GM21515 (cell line): ENCODE measurements at regions not wholly inside any gene's neighbourhood (a gene's known extent, or its start where the extent isn't known, plus 50 kb on each side); places are given as distances from the start of the nearest gene placed in this dataset.

Source experiments
- ATAC-seq: cut with Tn5 transposase; IDR thresholded peaks from one replicate; pipeline ENCODE4 v1.9.1; 2021; ENCODE audit not compliant: unreplicated experiment

DNA sequence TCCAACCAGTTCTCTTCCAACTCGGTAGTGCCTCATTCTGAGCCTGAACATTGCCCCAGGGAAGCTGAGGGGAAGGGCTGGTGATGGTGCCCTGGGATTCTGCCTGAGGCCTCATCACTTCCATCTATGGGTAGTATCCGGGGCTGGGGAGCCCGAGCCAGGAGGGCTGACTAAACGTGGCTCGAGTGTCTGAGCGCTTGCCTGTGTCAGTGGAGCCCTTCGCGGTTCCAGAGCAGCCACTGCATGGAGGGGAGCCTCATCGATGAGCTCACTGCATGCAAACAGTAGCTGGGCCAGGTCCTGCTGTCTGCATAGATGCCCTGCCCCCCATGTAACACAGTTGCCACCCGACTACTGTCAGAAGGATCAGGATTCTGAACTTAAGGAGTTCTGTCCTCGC lies 129.3 kb downstream of the GLI2 start:
- ATAC-seq, result no peak

DNA sequence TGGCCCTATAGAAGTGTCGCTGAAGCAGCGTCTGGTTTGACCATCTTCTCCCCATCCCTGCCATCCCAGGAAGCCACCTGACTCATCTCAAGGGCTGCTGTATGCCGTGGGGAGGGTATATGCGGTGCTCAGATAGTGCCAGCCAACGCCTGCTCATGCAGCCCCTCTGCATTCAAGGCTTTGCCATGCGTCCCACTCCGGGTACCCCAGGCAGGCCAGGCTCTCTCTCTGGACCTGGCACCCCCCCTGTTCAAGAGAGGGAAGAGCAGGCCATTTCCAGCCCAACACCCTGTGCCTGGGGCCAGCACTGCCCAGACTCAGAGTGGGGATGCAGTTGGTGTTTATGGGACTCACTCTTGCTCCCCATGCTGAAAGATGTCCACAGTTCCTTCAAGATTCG lies 130.0 kb downstream of the GLI2 start:
- no peak for ATAC-seq

DNA sequence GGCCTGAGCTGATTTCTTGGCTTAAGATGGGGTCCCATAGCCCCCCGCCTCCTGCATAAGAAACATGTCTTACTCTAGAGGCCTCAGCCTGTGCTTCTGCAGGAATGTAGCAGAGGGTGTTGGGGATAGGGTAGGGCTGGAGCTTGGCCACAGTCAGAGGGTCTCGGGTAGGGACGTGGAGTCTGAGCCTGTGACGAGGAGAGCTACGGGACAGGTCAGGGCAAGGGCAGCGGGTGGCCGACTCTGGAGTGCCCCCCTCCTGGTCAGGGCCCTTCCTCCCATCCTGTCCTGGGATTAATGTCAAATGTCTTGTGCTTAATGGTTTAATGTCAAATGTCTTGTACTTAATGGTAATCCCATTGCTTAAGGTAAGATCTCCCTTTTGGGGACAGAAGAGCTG lies 130.4 kb downstream of the GLI2 start:
- no peak for ATAC-seq

DNA sequence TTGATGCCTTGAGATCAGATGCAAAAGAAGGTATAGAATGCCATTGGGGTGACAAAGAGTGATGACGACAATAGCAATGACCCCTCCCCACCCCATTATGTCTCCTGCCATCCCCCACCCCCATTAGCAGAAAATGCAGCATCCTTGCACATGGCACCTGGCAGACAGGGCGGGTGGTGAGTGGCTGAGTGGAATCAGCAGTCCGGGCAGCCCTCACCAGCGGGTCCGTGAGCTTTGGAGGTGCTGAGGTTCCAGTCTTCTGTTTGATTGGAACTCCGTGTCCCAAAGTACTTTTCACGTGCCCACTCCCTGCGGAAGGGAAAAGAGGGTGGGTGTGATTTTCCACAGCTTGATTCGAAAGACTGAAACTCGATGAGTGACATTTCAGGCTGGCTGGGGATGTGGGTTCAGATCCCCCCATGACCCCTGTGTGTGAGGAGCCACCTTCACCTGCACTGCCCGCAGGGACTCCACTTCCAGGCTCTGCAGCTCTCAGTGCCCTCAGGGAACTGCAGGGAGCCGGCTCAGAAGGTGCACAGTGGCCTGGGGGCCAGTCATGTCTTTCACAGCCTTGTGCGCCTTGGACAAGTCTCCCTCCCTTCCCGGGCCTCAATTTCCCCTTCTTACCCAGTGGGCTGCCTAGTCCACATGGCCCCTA lies 130.9 kb downstream of the GLI2 start:
- no peak for ATAC-seq

DNA sequence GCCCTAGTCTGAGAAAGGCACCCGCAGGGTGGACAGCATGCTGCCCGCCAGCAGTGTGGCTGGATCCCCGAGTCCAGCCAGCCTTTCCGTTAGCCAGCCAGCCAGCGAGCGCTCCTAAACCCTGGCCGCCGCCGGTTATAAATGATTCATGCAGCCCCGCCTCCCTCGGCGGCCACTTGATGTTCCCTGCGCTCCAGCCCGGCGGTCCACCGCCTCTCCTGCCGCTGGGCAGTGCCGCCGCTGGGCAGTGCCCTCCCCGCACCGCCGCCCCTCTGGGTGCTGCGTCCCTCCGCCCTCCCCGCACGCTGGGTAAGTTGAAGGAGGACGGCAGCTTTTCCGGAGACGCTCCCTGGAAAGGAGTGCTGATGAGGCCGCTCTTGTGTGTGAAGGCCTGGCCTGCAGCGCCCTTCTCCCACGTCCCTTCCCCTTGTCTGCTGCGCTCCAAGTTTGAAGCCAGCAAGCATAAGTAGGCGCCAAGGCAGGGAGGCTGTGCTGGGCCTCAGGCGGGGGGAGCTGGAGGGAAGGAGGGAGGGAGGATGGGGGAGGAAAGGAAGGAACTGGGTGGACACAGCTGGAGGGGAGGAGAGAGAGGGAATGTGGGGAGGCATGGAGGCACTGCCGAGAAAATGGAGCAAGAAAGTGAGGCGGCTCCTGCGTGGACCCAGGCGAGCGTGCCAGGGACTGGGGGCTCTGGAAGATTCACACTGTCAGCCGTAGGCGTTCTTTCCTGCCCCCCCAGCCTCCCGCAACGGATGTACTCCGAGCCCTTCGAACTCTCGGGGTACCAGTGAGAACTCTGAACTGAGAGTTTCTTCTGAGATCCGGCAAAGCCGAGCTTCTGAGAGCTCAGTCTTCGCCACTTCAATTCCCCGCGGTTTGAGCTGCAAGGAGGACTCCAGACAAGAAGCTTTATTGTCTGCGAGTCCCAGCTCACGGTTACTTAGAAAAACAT lies 131.9 kb downstream of the GLI2 start:
- no peak for ATAC-seq

DNA sequence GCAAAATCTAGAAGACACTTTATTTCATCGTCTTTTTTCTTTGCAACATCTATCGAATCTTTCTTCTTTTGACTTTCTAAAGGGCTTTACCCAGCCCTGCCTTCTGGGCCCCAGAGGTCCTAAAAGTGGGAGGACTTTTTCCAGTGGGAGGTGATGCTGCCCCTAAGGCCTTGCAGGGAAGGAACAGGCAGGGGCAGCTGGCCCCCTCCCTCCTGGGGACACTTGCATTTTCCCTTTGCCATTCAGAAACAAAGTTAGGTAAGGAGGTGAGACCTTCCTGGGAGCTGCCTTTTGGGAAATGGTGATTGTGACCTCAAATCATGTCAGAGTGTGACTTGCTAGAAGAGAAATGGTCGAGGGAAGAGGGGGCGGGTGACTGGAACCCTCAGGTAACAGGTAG lies 132.7 kb downstream of the GLI2 start:
- no peak for ATAC-seq

DNA sequence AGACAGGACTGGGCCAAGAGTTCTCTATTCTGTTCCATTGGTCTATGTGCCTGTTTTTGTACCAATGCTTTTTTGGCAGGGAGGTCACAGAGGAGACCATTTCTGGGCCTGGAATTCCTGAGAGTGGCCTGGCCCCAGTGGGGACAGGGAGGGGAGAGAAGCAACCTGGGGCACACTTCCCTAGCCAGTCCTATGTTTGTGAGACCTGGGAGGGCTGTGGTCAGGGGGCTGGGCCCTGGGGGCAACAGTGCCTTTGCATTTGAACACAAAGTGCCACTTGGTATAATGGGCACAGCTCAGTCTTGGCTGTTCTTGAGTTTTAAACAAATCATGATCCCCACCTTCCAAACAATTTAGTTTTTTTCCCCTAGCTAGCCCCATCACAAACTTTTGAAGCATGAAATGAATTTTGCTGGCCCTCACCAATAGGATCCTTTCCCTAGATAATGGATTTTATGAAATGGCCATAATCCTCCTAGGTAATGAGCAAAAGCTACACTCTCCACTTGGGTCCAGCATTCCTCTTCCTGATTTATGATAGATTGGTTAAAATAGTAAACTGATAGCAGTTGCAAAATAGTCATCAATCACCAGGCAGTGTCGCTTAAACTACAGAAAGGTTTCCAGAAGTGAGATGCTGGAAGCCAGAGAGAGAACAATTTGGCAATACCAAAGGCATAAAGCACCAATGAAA lies 133.5 kb downstream of the GLI2 start:
- no peak for ATAC-seq

DNA sequence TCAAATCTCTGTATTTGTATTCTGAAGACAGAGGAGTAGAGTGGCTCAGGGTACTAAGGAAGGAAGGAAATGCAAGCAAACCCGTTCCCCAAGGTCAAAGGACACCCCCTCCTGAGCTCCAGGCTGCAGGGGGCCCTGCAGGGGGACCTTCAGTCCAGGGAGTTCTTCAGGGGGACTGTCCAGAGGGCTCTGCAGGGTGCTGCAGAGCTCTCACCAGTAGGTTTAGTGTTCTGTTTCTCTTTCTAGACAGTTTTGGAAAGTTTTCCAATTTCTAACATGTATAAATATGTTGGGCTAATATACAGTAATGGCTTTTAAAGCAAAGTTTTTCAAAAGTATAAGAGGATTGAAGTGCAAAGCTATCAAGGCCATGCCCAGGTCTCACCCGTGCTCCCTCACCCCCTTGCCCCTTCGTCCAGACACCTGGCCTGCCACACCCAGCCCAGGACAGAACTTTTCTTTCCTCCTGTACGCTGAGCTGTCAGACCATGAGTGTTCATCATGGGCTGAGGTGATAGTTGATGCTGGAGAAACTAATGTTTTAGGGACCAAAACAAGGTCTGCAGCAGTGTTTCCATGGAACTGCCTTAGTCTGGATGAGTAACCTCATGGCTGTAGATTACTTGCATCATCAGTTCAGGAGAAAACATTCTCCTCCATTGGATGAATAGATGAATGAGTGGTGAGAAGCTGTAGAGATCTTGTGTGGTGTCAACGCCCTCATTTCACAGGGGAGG lies 134.2 kb downstream of the GLI2 start:
- no peak for ATAC-seq

DNA sequence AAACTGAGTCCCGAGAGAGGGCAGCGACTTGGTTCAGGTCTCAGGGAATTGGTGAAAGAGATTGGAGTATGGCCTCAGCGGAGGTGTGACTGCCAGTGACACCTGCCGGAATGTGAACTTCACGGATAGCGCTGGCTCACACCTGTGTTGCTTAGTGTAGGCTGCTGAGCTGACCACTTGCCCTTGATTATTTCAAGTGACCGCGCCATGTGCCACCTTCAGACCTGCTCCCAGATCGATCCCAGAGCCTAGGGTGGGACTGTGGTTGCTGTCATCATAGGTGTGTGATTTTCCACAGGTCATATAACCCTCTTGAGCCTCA lies 134.8 kb downstream of the GLI2 start:
- no peak for ATAC-seq

DNA sequence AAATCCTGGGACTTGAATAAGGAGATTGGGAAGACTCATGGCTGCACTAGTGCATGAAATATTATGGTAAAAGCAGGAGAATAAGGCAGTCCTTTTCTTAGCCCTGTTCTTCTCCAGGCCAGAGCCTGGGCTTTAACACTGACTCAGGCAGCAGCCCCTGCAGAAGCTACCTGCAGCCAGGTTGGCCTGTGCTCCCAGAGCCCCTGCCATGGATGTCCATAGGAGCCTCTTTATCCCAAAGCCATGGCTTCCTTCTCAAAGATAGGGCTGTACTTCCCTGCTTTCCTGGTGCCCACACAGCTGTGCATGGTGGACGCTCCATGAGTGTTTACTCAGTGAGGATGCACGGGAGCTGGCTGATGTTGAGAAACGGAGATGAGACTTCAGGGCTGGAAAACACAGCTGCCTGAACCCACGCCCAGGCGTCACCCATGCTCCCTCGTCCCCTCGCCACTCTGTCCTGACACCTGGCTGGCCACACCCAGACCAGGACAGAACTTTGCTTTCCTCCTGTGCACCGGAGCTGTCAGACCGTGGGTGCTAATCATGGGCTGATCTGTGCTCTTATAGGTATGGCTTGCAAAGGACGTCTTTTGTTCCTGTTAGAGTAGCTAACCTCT lies 135.5 kb downstream of the GLI2 start:
- no peak for ATAC-seq

DNA sequence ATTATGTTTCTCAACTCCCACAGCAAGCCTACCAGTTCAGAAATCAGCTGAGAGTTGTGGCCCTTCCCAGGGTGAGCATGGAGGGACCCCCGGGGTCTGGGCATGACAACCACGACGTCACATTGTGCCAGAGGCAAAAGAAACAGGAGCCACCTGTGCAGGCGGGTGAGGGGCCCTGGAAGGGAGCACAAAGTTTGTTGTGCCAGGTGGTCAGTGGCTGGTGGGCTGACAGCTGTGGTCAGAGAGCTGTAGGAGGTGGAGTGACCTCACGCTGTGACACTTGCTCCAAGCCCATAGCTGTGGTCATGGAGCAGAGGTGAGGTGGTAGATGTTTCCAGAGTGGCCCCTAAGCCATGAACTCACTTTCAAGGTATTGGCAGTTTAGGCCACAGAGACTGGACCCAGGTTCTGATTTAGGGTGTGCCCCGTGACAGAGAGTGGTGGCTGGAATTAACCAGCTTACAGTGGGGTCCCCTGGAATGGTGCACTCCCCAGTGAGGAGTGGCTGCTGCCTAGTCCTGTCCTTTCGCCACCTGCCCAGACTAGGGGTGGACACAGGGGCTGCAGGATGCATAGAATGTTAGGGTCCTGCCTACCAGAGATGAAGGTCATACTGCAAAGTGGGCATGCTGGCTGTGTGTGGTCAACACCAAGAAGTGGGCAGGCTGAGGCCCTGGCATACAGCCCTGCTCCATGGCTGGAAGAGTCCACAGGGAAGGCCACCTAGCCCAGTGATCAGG lies 136.4 kb downstream of the GLI2 start:
- ATAC-seq, result no peak

DNA sequence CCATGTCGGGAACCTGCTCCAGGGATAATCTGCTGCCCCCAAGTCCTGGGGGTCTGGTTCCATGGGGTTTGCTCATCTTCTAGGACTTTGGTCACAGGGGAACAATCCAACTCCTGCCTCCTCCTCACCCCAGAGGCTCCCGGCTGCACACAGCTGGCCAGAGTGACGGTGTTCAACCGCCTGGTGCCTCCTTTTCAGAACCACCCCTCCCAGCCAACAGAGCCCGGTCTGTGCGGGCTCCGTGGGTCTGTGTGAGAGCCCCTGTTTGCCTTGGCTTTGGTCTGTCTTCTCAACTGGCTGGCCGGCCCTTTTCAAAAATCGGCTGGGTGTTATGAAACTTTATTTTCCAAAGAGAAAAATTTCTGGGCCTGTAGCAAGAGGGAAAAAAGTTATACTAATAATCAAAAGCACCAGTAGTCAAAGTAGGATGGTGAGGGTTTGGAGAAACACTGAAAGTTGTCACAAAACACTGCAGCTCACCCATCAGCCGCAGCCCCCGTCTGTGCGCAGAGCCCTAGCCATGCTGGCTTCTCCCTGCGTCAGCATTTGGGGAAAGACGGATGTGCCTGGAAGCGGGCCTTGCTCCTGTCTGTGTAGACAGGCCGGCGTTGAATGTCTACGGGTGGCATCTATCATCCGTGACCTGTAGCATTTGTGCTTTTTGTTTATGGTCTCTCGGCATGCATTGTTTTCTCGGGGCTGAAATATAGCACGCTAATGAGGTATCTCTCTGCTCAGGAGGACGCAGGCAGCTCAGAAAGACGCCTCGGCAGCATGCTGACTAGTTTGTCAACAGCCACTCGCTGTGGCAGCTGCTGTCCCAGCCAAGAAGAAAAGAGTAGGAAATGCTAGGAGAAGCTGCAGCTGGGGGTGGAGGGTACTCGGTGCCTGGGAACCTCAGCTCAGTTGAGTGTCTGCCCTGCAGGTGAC lies 138.6 kb downstream of the GLI2 start:
- ATAC-seq, result no peak

DNA sequence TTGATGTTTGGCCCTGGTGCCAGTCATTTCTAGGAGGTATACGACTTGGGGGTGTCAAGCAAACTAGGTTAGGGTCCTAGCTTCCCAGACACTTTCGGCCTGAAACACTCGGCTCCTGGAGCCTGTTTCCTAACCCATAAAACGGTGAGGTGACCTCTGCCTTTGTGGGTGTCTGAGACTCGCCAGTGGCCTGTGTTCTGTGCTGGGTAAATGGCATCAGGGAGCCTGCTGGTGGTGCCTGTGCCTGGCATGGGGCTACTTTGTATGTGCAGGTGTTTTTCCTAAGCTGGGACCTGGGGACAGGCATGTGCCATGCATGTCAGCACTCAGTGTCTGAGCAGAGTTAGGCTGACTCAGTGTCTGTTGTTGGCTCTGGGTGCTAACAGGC lies 139.2 kb downstream of the GLI2 start:
- no peak for ATAC-seq

DNA sequence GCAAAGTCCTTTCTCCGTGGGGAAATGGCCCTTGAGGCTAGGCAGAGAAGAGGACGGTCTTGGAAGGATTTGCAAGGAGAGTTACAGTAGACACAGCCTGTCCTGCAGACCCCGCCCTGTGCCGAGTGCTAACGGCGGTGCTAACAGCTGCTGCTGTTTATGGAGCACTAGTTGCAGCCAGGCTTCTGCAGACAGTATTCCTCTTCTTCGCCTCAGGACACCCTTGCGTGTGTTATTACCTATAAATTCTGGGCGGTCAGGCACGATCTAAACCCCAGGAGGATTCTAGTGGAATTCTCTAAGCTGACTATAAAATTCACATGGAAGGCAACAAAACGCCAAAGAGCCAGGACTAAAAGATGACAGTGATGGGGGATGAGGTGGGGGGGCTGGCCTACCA lies 139.8 kb downstream of the GLI2 start:
- no peak for ATAC-seq

DNA sequence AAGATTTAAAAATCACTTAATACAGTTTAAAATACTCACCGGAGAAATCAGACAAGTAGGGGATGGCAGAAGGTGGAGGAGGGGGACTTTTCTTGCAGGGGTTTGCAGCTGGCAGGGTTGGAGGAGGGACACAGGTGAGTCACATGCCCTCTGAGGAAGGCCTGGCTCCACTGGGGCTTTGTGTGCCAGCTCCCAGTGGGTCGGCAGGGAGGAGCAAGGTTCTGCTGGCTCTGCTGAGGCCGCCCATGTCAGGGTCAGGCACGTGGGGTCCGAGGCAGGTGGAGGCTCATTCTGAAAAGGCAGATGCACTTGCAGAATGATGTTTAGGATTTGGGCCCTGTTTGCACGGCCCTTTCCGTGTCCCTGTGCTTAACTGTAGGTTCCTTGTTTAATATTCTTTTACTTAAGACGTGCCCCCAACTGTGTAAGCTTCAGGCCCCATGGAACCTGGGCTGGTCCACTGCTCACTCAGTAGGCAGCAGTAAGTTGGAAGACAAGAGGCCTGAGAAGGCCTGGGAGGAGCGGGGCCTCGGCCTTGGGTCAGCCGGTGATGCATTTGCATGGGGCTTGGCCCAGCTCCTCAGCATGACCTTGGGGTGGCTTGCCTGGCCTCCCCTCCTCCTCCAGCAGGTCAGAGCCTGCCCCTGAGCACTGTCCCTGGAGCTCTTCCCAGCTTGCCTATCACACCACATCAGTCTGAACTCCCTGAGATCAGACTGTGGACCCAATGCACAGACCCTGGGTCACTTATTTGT lies 141.0 kb downstream of the GLI2 start:
- ATAC-seq, result no peak

DNA sequence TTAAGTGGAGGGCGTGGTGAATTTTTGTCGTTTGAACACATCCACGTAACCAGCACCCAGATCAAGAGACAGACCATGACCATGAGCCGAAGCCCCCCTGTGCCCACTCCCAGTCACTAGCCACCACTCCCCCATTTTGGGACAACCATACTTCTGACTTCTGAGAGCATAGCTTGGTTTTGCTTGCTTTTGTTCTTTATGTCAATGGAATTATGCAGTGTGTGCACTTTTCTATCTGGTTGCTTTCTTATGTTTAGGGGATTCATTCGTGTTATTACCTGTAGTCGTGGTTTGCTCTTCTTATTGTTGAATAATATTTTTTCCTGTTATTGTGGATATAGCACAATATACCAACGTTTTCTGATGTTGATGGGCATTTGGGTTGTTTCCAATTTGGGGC lies 141.7 kb downstream of the GLI2 start:
- ATAC-seq, result no peak

DNA sequence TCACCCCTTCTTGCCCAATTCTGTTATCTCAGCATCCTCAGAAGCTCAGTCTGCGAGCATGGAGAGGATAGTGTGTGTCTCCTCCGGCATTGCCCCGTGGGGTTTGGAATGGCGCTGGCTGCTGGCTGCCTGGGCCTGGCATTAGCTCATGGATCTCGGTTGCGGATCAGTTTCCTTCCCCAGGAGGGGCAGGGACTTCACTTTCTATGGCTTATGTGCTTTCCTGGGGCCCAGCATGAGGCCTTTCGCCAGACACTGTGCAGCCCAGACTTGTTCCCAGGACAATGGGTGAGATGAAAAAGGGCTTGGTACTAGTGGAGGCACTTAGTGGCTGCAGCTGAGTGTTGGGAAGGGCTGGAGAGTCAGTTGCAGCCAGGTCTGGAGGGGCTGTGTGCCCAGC lies 143.3 kb downstream of the GLI2 start:
- ATAC-seq, result no peak
